Type B pancreatic cell (in vitro differentiated cells): ENCODE measurements at regions not wholly inside any gene's neighbourhood (a gene's known extent, or its start where the extent isn't known, plus 50 kb on each side); places are given as distances from the start of the nearest gene placed in this dataset.

ENCODE experiments used
- DNase-seq: peaks from one replicate; pipeline ENCODE4 v3.0.0; 2021; ENCODE audit warnings: mixed read lengths; ENCODE audit not compliant: unreplicated experiment; ENCODE audit errors: extremely low spot score
- H3K27ac Mint-ChIP-seq: 2 replicates; pipeline ENCODE4 v1.8.0; 2021; ENCODE audit warnings: mild to moderate bottlenecking, mixed read lengths
- H3K27me3 Mint-ChIP-seq: 2 replicates; pipeline ENCODE4 v1.8.0; 2021; ENCODE audit warnings: mixed read lengths
- H3K36me3 Mint-ChIP-seq: 2 replicates; pipeline ENCODE4 v1.8.0; 2021; ENCODE audit warnings: mixed read lengths
- H3K4me1 Mint-ChIP-seq: one replicate; pipeline ENCODE4 v1.8.0; 2021; ENCODE audit warnings: mixed read lengths; ENCODE audit not compliant: unreplicated experiment
- H3K4me3 Mint-ChIP-seq: 2 replicates; pipeline ENCODE4 v1.8.0; 2021; ENCODE audit warnings: mild to moderate bottlenecking, mixed read lengths
- H3K9me3 Mint-ChIP-seq: 2 replicates; pipeline ENCODE4 v1.8.0; 2021; ENCODE audit warnings: mixed read lengths
- CTCF ChIP-seq: fragments of 200-600 bp; sonication (generic); conservative IDR thresholded peaks from 2 replicates; pipeline ENCODE4 v1.5.0; 2021; ENCODE audit warnings: antibody characterized with exemption, mild to moderate bottlenecking

GRCh38 chr10:29208845-29209244, 80.0 kb upstream of the LYZL1 start:
- Mint-ChIP-seq H3K9me3 (peaks cover 10% of the 10 kb centered on the region), H3K4me3 (no peak overlapping the region), H3K27ac (no peak overlapping the region), H3K27me3 (no peaks in the 10 kb centered on the region), H3K4me1 (peaks cover 21% of the 10 kb centered on the region), H3K36me3 (no peaks in the 10 kb centered on the region)
- TF ChIP-seq CTCF: no peak
- no peak for DNase-seq

GRCh38 chr10:29209830-29210229, 79.0 kb upstream of the LYZL1 start:
- Mint-ChIP-seq H3K36me3 (no peaks in the 10 kb centered on the region), H3K4me1 (peaks cover 11% of the 10 kb centered on the region), H3K9me3 (peaks cover 10% of the 10 kb centered on the region), H3K27ac (no peak overlapping the region), H3K27me3 (no peaks in the 10 kb centered on the region), H3K4me3 (no peak overlapping the region)
- TF ChIP-seq CTCF: no peak
- no peak for DNase-seq

GRCh38 chr10:29210266-29210868, 78.5 kb upstream of the LYZL1 start:
- Mint-ChIP-seq H3K9me3 (peaks cover 10% of the 10 kb centered on the region), H3K4me3 (no peak overlapping the region), H3K4me1 (peaks cover 9% of the 10 kb centered on the region), H3K27me3 (no peaks in the 10 kb centered on the region), H3K36me3 (no peaks in the 10 kb centered on the region), H3K27ac (no peak overlapping the region)
- no peak for TF ChIP-seq CTCF
- DNase-seq: no peak

GRCh38 chr10:29212597-29212996, 76.3 kb upstream of the LYZL1 start:
- Mint-ChIP-seq H3K9me3 (peaks cover 9% of the 10 kb centered on the region), H3K4me1 (no peaks in the 10 kb centered on the region), H3K27me3 (no peaks in the 10 kb centered on the region), H3K36me3 (no peaks in the 10 kb centered on the region), H3K27ac (no peak overlapping the region), H3K4me3 (no peak overlapping the region)
- DNase-seq: no peak
- no peak for TF ChIP-seq CTCF

- H3K4me1 Mint-ChIP-seq: no peaks in the 10 kb centered on the region
- H3K27me3 Mint-ChIP-seq: no peaks in the 10 kb centered on the region
- H3K4me3 Mint-ChIP-seq: no peak overlapping the region
- TF ChIP-seq CTCF: no peak
- H3K27ac Mint-ChIP-seq: no peak overlapping the region
- H3K9me3 Mint-ChIP-seq: no peaks in the 10 kb centered on the region
- DNase-seq: no peak
- H3K36me3 Mint-ChIP-seq: no peaks in the 10 kb centered on the region
Observed at GRCh38 chr10:29214551-29214950, 74.3 kb upstream of the LYZL1 start.

GRCh38 chr10:29217292-29217738, 71.6 kb upstream of the LYZL1 start:
- H3K27me3 Mint-ChIP-seq: no peaks in the 10 kb centered on the region
- H3K27ac Mint-ChIP-seq: no peak overlapping the region

More at GRCh38 chr10:29217292-29217738, 71.6 kb upstream of the LYZL1 start:
- no peak overlapping the region for H3K4me3 Mint-ChIP-seq
- H3K9me3 Mint-ChIP-seq: no peaks in the 10 kb centered on the region
- no peak for DNase-seq
- H3K4me1 Mint-ChIP-seq: no peaks in the 10 kb centered on the region
- no peaks in the 10 kb centered on the region for H3K36me3 Mint-ChIP-seq
- no peak for TF ChIP-seq CTCF
